GM12891 (cell line): ENCODE measurements at regions not wholly inside any gene's neighbourhood (a gene's known extent, or its start where the extent isn't known, plus 50 kb on each side); places are given as distances from the start of the nearest gene placed in this dataset.

ENCODE experiments used
- DNase-seq: peaks from one replicate; pipeline ENCODE4 v3.0.0; 2011; ENCODE audit warnings: low spot score; ENCODE audit not compliant: insufficient read length
- FAIRE-seq: peaks from 2 replicates; lab custom pipeline; 2011; peaks lifted over from hg19 to GRCh38; lab: Jason Lieb, UNC
- PAX5 ChIP-seq: IDR thresholded peaks from 2 replicates; pipeline ENCODE4 v1.6.1; 2011; ENCODE audit warnings: low read length, moderate library complexity, mild to moderate bottlenecking; ENCODE audit not compliant: insufficient read depth, severe bottlenecking
- POLR2A ChIP-seq: IDR thresholded peaks from 2 replicates; pipeline ENCODE4 v1.6.1; 2011; ENCODE audit warnings: low read depth, low read length, control low read depth
- POLR2AphosphoS5 ChIP-seq: IDR thresholded peaks from 2 replicates; pipeline ENCODE4 v1.6.1; 2011; ENCODE audit warnings: low read depth, low read length, control low read depth
- POU2F2 ChIP-seq: IDR thresholded peaks from 2 replicates; pipeline ENCODE4 v1.6.1; 2011; ENCODE audit warnings: low read depth, mild to moderate bottlenecking, control low read depth, low read length, moderate library complexity
- SPI1 ChIP-seq: IDR thresholded peaks from 2 replicates; pipeline ENCODE4 v1.6.1; 2011; ENCODE audit warnings: low read depth, low read length, control low read depth
- TAF1 ChIP-seq: IDR thresholded peaks from 2 replicates; pipeline ENCODE4 v1.6.1; 2011; ENCODE audit warnings: low read depth, low read length, control low read depth

DNA sequence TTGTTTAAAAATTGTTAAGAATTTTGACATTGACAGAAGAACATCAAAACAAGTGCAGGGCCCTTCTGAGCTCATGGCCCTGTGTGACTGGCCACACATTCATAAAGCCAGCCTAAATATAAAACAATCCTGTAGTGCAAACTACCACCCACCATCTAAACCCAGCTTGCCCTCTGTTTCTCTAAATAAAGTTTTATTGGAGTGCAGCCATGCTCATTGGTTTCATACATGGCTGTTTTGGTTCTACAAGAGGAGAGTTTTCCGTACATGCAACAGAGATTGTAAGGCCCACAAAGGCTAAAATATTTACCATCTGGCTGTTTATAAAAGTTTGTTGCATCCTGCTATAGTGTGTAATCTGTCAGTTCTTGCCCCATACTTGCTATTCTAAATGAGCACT is 54.6 kb upstream of the TRIM24 start:
- DNase-seq, result no peak
- TF ChIP-seq POLR2A, result no peak
- TF ChIP-seq TAF1, result no peak
- no peak for TF ChIP-seq POU2F2
- TF ChIP-seq POLR2AphosphoS5, result no peak
- no peak for TF ChIP-seq PAX5
- TF ChIP-seq SPI1, result no peak
- no peak for FAIRE-seq

DNA sequence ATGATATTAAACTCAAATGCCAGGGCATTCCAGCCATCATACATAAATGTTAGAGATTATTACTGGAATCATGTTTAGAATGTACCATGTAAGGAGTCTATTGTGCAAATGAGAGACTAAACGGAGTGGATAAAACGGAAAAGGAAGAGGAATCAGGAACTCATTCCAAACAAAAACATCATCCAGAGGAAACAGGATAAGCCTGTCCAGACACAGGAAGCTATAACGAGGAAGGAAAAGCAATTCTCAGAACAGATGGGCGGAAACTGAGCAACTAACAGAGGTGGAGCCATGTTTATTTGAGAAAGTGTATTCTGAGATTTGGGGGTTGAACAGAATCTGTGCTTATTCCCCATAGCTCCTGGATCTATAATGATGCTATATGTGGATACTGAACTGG is 52.3 kb upstream of the TRIM24 start:
- TF ChIP-seq SPI1, result no peak
- no peak for TF ChIP-seq POLR2A
- TF ChIP-seq PAX5, result no peak
- TF ChIP-seq POU2F2, result no peak
- no peak for TF ChIP-seq TAF1
- no peak for TF ChIP-seq POLR2AphosphoS5
- FAIRE-seq (no peak), DNase-seq (no peak)
